GM13977 (cell line): ENCODE measurements at regions not wholly inside any gene's neighbourhood (a gene's known extent, or its start where the extent isn't known, plus 50 kb on each side); places are given as distances from the start of the nearest gene placed in this dataset.

ENCODE experiments used
- DNase-seq: peaks from one replicate; pipeline ENCODE4 v3.0.0; 2012; ENCODE audit warnings: low spot score
- CTCF ChIP-seq: IDR thresholded peaks from 2 replicates; pipeline ENCODE4 v1.5.1; 2012; ENCODE audit warnings: mild to moderate bottlenecking, control low read depth; ENCODE audit not compliant: insufficient read depth; ENCODE audit errors: extremely low read depth, missing control alignments
- in situ Hi-C: fragments of 300-500 bp; cut with MboI; formaldehyde crosslinking; loops from one replicate; pipeline ENCODE4 v1.12.0; 2022; ENCODE audit warnings: low sequenced_read_pairs, low pct_unique_long_range_greater_than_20kb, mixed read lengths, inconsistent platforms; ENCODE audit not compliant: unreplicated experiment

- in situ Hi-C loops, result no loop called here
- TF ChIP-seq CTCF, result no peak
- no peak for DNase-seq
Measured at GRCh38 chr9:14418301-14418940, 104.5 kb upstream of the NFIB start.

GRCh38 chr9:14417237-14417636 is 103.3 kb upstream of the NFIB start:
- DNase-seq, result no peak
- no peak for TF ChIP-seq CTCF
- in situ Hi-C loops, result no loop called here

- no peak for TF ChIP-seq CTCF
- no peak for DNase-seq
- in situ Hi-C loops, result no loop called here
Measured at GRCh38 chr9:14415947-14416346, 102.0 kb upstream of the NFIB start.

GRCh38 chr9:14413812-14414211 is 99.9 kb upstream of the NFIB start:
- TF ChIP-seq CTCF, result no peak
- DNase-seq, result no peak
- in situ Hi-C loops, result no loop called here

- DNase-seq, result no peak
- in situ Hi-C loops, result no loop called here
- no peak for TF ChIP-seq CTCF
Measured at GRCh38 chr9:14412775-14413174, 98.8 kb upstream of the NFIB start.

GRCh38 chr9:14406463-14406862 is 92.5 kb upstream of the NFIB start:
- no peak for TF ChIP-seq CTCF
- in situ Hi-C loops, result no loop called here

GRCh38 chr9:14405176-14405706 is 91.3 kb upstream of the NFIB start:
- no peak for DNase-seq
- no peak for TF ChIP-seq CTCF
- in situ Hi-C loops, result no loop called here

More at GRCh38 chr9:14406463-14406862, 92.5 kb upstream of the NFIB start:
- DNase-seq, result no peak
